Caco-2 (cell line): ENCODE measurements at regions not wholly inside any gene's neighbourhood (a gene's known extent, or its start where the extent isn't known, plus 50 kb on each side); places are given as distances from the start of the nearest gene placed in this dataset.
"Not testable (repeated sequence)": the region's sequence is repeated elsewhere in the genome, so short reads cannot be mapped to it uniquely, and the experiment has no call there.

Source experiments
- BruUV-seq: library from RNA; stranded (reverse); fragments of 400-500 nt; replicated peaks from 2 replicates; lab custom pipeline; 2021; lab: Mats Ljungman, UMichigan
- CTCF ChIA-PET: fragments of 300-600 bp; sonication (Branson Sonifier 250); formaldehyde crosslinking; loops from one replicate; lab custom pipeline; 2022; ENCODE audit warnings: antibody characterized with exemption; lab: Charles Lee
- POLR2A ChIA-PET: fragments of 300-600 bp; sonication (Branson Sonifier 250); formaldehyde crosslinking; loops from one replicate; lab custom pipeline; 2022; ENCODE audit warnings: antibody characterized with exemption; lab: Charles Lee
- DNase-seq, 2 experiments: peaks; one replicate each; pipeline versions ENCODE4 v3.0.0 to v3.0.0-alpha.2; 2020 to 2022
- H3K27me3 ChIP-seq: replicated peaks from 2 replicates; pipeline ENCODE4 v1.6.0; 2011; ENCODE audit warnings: low read length; ENCODE audit not compliant: control insufficient read depth, insufficient read depth
- H3K36me3 ChIP-seq: 2 replicates; pipeline ENCODE4 v1.5.1; 2011; ENCODE audit warnings: low read length; ENCODE audit not compliant: control insufficient read depth, insufficient read depth
- H3K4me1 ChIP-seq: fragments of 250-450 bp; sonication (Bioruptor Pico); 2 replicates; pipeline ENCODE4 v1.5.1; 2020; ENCODE audit warnings: mild to moderate bottlenecking
- H3K4me3 ChIP-seq: 2 replicates; pipeline ENCODE4 v1.5.1; 2011; ENCODE audit warnings: low read depth, mild to moderate bottlenecking, control low read depth, low read length
- H3K9me3 ChIP-seq: fragments of 250-450 bp; sonication (Bioruptor Pico); 2 replicates; pipeline ENCODE4 v1.5.1; 2020; ENCODE audit warnings: mild to moderate bottlenecking, moderate library complexity
- H3K27ac Mint-ChIP-seq: one replicate; pipeline ENCODE4 v1.8.0; 2022; ENCODE audit warnings: mixed read lengths; ENCODE audit not compliant: unreplicated experiment
- H3K27me3 Mint-ChIP-seq: one replicate; pipeline ENCODE4 v1.8.0; 2022; ENCODE audit warnings: mixed read lengths; ENCODE audit not compliant: insufficient read depth, unreplicated experiment
- H3K36me3 Mint-ChIP-seq: one replicate; pipeline ENCODE4 v1.8.0; 2022; ENCODE audit warnings: mild to moderate bottlenecking, mixed read lengths; ENCODE audit not compliant: insufficient read depth, unreplicated experiment
- H3K4me1 Mint-ChIP-seq: one replicate; pipeline ENCODE4 v1.8.0; 2022; ENCODE audit warnings: low read depth, mixed read lengths; ENCODE audit not compliant: unreplicated experiment
- H3K4me3 Mint-ChIP-seq: one replicate; pipeline ENCODE4 v1.8.0; 2022; ENCODE audit warnings: mild to moderate bottlenecking, moderate library complexity, mixed read lengths; ENCODE audit not compliant: unreplicated experiment
- H3K9me3 Mint-ChIP-seq: one replicate; pipeline ENCODE4 v1.8.0; 2022; ENCODE audit warnings: mixed read lengths; ENCODE audit not compliant: unreplicated experiment
- CTCF ChIP-seq, 2 experiments: fragments of 200-600 bp in 1 of 2; IDR thresholded peaks; 1 replicate in 1 of 2; 2 replicates in 1 of 2; pipeline versions ENCODE4 v1.5.1 to v1.8.0; 2011 to 2022; ENCODE audit warnings: antibody characterized with exemption in 1 of 2, control low read depth in 1 of 2, inconsistent platforms in 1 of 2, low read depth in 1 of 2, low read length in 1 of 2, mild to moderate bottlenecking in 1 of 2, moderate library complexity in 1 of 2; ENCODE audit not compliant: insufficient read depth in 1 of 2, severe bottlenecking in 1 of 2, unreplicated experiment in 1 of 2
- intact Hi-C: fragments of 100-400 bp; cut with micrococcal nuclease; formaldehyde crosslinking; loops from one replicate; pipeline ENCODE4 v1.10.0; 2022; ENCODE audit not compliant: unreplicated experiment

- no peaks in the 10 kb centered on the region for H3K4me1 ChIP-seq
- DNase-seq = no peak
- ChIA-PET CTCF (no interaction called here), POLR2A (no interaction called here)
- TF ChIP-seq CTCF (IDR thresholded peaks at IDR 0.05; ENCODE audit: insufficient read depth in 1 of 2, low read depth in 1 of 2, low read length in 1 of 2, severe bottlenecking in 1 of 2, unreplicated experiment in 1 of 2) = no peak
- no peaks in the 10 kb centered on the region for H3K9me3 Mint-ChIP-seq
- H3K27me3 ChIP-seq = no peaks in the 10 kb centered on the region
- H3K4me3 ChIP-seq = no peak overlapping the region
- intact Hi-C loops = no loop called here
- H3K27ac Mint-ChIP-seq = no peak overlapping the region
- H3K4me1 Mint-ChIP-seq = no peaks in the 10 kb centered on the region
- no peaks in the 10 kb centered on the region for H3K36me3 Mint-ChIP-seq
- no peaks in the 10 kb centered on the region for H3K27me3 Mint-ChIP-seq
- H3K36me3 ChIP-seq = no peaks in the 10 kb centered on the region
- BruUV-seq = no TSS peak
- no peak overlapping the region for H3K4me3 Mint-ChIP-seq
- H3K9me3 ChIP-seq = no peaks in the 10 kb centered on the region
Measured at GRCh38 chr18:54479365-54479764, 111.7 kb upstream of the DYNAP start.

GRCh38 chr18:54480616-54481015 lies 110.4 kb upstream of the DYNAP start:
- Mint-ChIP-seq H3K4me3 (no peak overlapping the region), H3K27ac (no peak overlapping the region), H3K9me3 (no peaks in the 10 kb centered on the region), H3K4me1 (no peaks in the 10 kb centered on the region), H3K27me3 (no peaks in the 10 kb centered on the region), H3K36me3 (no peaks in the 10 kb centered on the region)
- POLR2A ChIA-PET = no interaction called here
- no peak for TF ChIP-seq CTCF (IDR thresholded peaks at IDR 0.05; ENCODE audit: insufficient read depth in 1 of 2, low read depth in 1 of 2, low read length in 1 of 2, severe bottlenecking in 1 of 2, unreplicated experiment in 1 of 2)
- Histone ChIP-seq H3K9me3 (no peaks in the 10 kb centered on the region), H3K4me3 (no peak overlapping the region), H3K4me1 (no peaks in the 10 kb centered on the region), H3K36me3 (no peaks in the 10 kb centered on the region), H3K27me3 (no peaks in the 10 kb centered on the region)
- CTCF ChIA-PET = no interaction called here
- BruUV-seq = no TSS peak
- DNase-seq = no peak
- intact Hi-C loops = no loop called here

DNA sequence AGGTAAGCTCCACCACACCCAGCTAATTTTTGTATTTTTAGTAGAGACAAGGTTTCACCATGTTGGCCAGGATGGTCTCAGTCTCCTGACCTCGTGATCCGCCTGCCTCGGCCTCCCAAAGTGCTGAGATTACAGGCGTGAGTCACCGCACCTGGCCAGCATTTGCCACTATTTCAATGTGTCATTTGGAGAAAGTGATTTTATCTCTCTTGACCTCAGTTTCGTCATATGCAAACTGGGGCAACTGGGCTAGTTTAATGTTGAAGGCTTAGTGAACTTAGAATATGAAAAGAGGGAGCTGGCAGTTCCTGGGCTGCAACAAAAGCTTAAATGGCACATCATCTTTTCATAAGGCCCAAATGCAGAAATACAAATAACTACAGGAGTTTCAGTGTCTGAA lies 88.6 kb upstream of the DYNAP start:
- H3K27me3 ChIP-seq, BruUV-seq, CTCF ChIA-PET, DNase-seq, H3K4me3 ChIP-seq, H3K4me3 Mint-ChIP-seq, H3K36me3 ChIP-seq, intact Hi-C loops, POLR2A ChIA-PET, H3K9me3 ChIP-seq, H3K4me1 Mint-ChIP-seq, H3K4me1 ChIP-seq, H3K36me3 Mint-ChIP-seq, H3K27me3 Mint-ChIP-seq, H3K9me3 Mint-ChIP-seq, H3K27ac Mint-ChIP-seq: not testable (repeated sequence)
